Tibial nerve (tissue), 4 donors: ENCODE measurements at regions not wholly inside any gene's neighbourhood (a gene's known extent, or its start where the extent isn't known, plus 50 kb on each side); places are given as distances from the start of the nearest gene placed in this dataset.

ENCODE experiments used
- EP300 ChIP-seq, 2 donors: sonication (generic); formaldehyde crosslinking; IDR thresholded peaks; one replicate each; pipeline ENCODE4 v1.6.1; 2017; ENCODE audit warnings: antibody characterized with exemption in 2 of 2, mild to moderate bottlenecking in 1 of 2
- TF ChIP-seq, protein P1 (sequence below), 5 experiments: fragments of 200-600 bp in 3 of 5; fragments of 450-650 bp in 2 of 5; sonication (generic) in 3 of 5; IDR thresholded peaks; one replicate each; pipeline ENCODE4 v1.5.1; 2016 to 2019; ENCODE audit warnings: antibody characterized with exemption in 5 of 5, mild to moderate bottlenecking in 3 of 5, moderate library complexity in 2 of 5

DNA sequence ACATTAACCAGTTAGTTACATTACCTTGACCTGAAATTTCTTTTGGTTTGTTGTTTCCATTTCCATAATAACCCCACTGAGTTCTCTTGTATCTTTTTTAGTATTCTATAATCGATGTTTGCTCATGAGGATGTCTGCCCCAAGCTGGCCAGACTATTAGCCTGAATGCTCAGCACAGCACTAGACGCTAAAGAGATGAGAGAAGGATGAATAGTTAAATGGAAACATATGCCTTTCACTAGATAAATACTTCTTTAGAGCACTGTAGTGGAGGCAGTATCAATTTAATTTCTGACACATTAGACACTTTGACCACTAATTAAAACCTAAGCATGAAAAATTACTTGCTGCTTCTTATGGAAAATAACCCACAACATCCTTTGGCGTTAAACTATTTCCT, 654.9 kb upstream of the KCNMB2 start:
- TF ChIP-seq, protein P1, sequence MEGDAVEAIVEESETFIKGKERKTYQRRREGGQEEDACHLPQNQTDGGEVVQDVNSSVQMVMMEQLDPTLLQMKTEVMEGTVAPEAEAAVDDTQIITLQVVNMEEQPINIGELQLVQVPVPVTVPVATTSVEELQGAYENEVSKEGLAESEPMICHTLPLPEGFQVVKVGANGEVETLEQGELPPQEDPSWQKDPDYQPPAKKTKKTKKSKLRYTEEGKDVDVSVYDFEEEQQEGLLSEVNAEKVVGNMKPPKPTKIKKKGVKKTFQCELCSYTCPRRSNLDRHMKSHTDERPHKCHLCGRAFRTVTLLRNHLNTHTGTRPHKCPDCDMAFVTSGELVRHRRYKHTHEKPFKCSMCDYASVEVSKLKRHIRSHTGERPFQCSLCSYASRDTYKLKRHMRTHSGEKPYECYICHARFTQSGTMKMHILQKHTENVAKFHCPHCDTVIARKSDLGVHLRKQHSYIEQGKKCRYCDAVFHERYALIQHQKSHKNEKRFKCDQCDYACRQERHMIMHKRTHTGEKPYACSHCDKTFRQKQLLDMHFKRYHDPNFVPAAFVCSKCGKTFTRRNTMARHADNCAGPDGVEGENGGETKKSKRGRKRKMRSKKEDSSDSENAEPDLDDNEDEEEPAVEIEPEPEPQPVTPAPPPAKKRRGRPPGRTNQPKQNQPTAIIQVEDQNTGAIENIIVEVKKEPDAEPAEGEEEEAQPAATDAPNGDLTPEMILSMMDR (IDR thresholded peaks at IDR 0.05): no peak
- TF ChIP-seq EP300 (IDR thresholded peaks at IDR 0.05): no peak
